ENCODE measurements at regions not wholly inside any gene's neighbourhood (a gene's known extent, or its start where the extent isn't known, plus 50 kb on each side); places are given as distances from the start of the nearest gene placed in this dataset.

DNA sequence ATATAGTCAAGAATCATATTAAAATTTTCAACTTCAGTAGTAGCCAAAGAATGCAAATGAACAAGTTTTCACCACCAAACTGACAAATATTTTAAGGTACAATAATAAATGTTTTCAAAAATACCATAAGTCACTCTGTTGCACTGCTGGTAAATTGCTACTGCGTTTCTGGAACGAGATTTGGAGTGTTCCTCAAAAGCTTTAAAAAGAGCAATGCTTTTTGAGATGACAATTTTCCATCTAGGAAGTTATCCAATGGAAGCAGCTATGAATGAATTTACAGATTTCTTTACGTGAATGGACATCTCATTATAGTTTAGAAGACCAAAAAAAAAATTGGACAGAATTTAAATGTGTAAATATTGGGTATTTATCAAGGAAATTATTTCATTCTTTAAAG, 173.2 kb upstream of the OR13F1 start:
- Histone ChIP-seq H3K27me3 (replicated peaks in 2 of 5; ENCODE audit: control insufficient read depth in 4 of 5, insufficient read depth in 5 of 5, low read length in 4 of 5) (no peaks in the 10 kb centered on the region), H3K4me3 (ENCODE audit: control insufficient read depth in 1 of 7, extremely low read depth in 1 of 7, insufficient read depth in 4 of 7, low read depth in 2 of 7, low read length in 6 of 7) (no peak overlapping the region), H3K9me3 (ENCODE audit: control extremely low read depth in 1 of 5, control insufficient read depth in 4 of 5, insufficient read depth in 2 of 5, low read depth in 1 of 5, low read length in 4 of 5) (peaks cover 0 to 2% (median 0%) of the 10 kb centered on the region in 5 experiments), H3K4me1 (ENCODE audit: control extremely low read depth in 1 of 4, control insufficient read depth in 4 of 4, insufficient read depth in 4 of 4, low read length in 3 of 4) (no peaks in the 10 kb centered on the region), H3K36me3 (ENCODE audit: control insufficient read depth in 4 of 4, insufficient read depth in 4 of 4, low read length in 3 of 4) (no peaks in the 10 kb centered on the region), H3K27ac (ENCODE audit: insufficient read depth in 1 of 2, low read depth in 1 of 2, low read length in 2 of 2, poor library complexity in 1 of 2, severe bottlenecking in 2 of 2) (no peak overlapping the region)
- WGBS (ENCODE audit: insufficient coverage) = 97% methylated on average over 3 of the region's 3 CpGs
- ChIA-PET CTCF (no interaction called here), POLR2A (no interaction called here)
- DNase-seq = no peak

DNA sequence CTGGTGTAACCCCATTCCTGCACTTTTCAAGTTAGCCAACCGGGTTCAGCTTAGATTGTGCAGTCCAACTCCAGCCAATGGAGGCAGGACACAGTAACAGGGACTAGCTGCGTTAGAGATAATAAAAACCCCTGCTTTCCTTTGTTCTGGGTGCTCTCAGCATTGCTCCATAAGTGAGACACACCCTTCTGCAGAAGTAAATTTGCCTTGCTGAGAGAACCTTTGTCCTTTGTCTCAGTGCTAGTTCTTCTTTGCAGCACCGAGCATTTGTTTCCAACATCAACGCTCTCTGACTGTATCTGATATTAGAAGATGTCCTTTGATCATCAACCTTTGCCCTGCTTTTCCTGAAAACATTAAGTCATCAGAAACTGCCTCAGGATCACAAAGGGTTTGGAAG, 169.5 kb upstream of the OR13F1 start:
- H3K27me3 ChIP-seq (replicated peaks in 2 of 5; ENCODE audit: control insufficient read depth in 4 of 5, insufficient read depth in 5 of 5, low read length in 4 of 5) = no peaks in the 10 kb centered on the region
- H3K27ac ChIP-seq (ENCODE audit: insufficient read depth in 1 of 2, low read depth in 1 of 2, low read length in 2 of 2, poor library complexity in 1 of 2, severe bottlenecking in 2 of 2) = no peak overlapping the region
- H3K36me3 ChIP-seq (ENCODE audit: control insufficient read depth in 4 of 4, insufficient read depth in 4 of 4, low read length in 3 of 4) = no peaks in the 10 kb centered on the region
- 96% methylated on average over 4 of the region's 4 CpGs for WGBS (ENCODE audit: insufficient coverage)
- ChIA-PET CTCF (no interaction called here), POLR2A (no interaction called here)
- H3K4me3 ChIP-seq (ENCODE audit: control insufficient read depth in 1 of 7, extremely low read depth in 1 of 7, insufficient read depth in 4 of 7, low read depth in 2 of 7, low read length in 6 of 7) = no peak overlapping the region
- no peaks in the 10 kb centered on the region for H3K4me1 ChIP-seq (ENCODE audit: control extremely low read depth in 1 of 4, control insufficient read depth in 4 of 4, insufficient read depth in 4 of 4, low read length in 3 of 4)
- DNase-seq = no peak
- peaks cover 0 to 3% (median 0%) of the 10 kb centered on the region in 5 experiments for H3K9me3 ChIP-seq (ENCODE audit: control extremely low read depth in 1 of 5, control insufficient read depth in 4 of 5, insufficient read depth in 2 of 5, low read depth in 1 of 5, low read length in 4 of 5)

DNA sequence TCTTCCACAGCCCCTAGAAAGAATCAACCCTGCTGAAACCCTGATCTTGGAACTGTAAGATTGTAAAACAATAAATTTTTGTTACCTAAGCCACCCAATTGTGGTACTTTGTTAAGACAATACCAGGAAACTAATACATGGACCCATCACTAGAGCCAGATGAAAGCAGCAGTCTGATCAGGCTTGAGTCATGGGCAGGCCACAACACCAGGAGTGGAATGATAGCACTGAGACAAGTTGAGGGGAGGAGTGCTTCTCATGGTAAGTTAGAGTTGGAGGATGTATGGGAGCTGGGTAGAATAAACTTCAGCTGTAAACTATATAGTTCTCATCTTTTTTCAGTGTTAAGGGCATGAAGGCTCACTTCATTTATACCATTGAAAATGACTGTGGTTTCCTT, 164.4 kb upstream of the OR13F1 start:
- ChIA-PET POLR2A (no interaction called here), CTCF (no interaction called here)
- Histone ChIP-seq H3K36me3 (ENCODE audit: control insufficient read depth in 4 of 4, insufficient read depth in 4 of 4, low read length in 3 of 4) (no peaks in the 10 kb centered on the region), H3K4me3 (ENCODE audit: control insufficient read depth in 1 of 7, extremely low read depth in 1 of 7, insufficient read depth in 4 of 7, low read depth in 2 of 7, low read length in 6 of 7) (no peak overlapping the region), H3K27me3 (replicated peaks in 2 of 5; ENCODE audit: control insufficient read depth in 4 of 5, insufficient read depth in 5 of 5, low read length in 4 of 5) (no peaks in the 10 kb centered on the region), H3K9me3 (ENCODE audit: control extremely low read depth in 1 of 5, control insufficient read depth in 4 of 5, insufficient read depth in 2 of 5, low read depth in 1 of 5, low read length in 4 of 5) (peaks cover 0 to 3% (median 0%) of the 10 kb centered on the region in 5 experiments), H3K4me1 (ENCODE audit: control extremely low read depth in 1 of 4, control insufficient read depth in 4 of 4, insufficient read depth in 4 of 4, low read length in 3 of 4) (no peaks in the 10 kb centered on the region), H3K27ac (ENCODE audit: insufficient read depth in 1 of 2, low read depth in 1 of 2, low read length in 2 of 2, poor library complexity in 1 of 2, severe bottlenecking in 2 of 2) (no peak overlapping the region)
- DNase-seq = no peak

DNA sequence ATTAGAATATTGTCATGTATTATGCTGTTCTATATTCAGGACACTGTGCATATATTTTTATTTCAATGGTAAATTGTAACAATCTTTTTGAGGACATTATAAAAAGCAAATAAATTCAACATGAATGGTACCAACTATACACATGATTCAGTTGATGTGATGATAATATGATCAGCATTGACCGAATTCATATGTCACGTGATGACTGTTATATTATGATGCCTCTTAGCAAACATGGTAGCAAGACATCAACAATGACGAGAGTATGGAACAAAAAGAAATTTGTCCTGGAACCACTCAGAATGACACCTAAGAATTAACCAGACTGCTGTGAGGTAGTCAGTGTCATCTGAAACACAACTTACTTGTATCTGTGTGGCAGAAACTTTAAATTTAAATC, 161.5 kb upstream of the OR13F1 start:
- no CpG with 5 or more reads among the region's 3 CpGs for WGBS (ENCODE audit: insufficient coverage)
- Histone ChIP-seq H3K27ac (ENCODE audit: insufficient read depth in 1 of 2, low read depth in 1 of 2, low read length in 2 of 2, poor library complexity in 1 of 2, severe bottlenecking in 2 of 2) (no peak overlapping the region), H3K9me3 (ENCODE audit: control extremely low read depth in 1 of 5, control insufficient read depth in 4 of 5, insufficient read depth in 2 of 5, low read depth in 1 of 5, low read length in 4 of 5) (no peaks in the 10 kb centered on the region), H3K4me3 (ENCODE audit: control insufficient read depth in 1 of 7, extremely low read depth in 1 of 7, insufficient read depth in 4 of 7, low read depth in 2 of 7, low read length in 6 of 7) (no peak overlapping the region), H3K27me3 (replicated peaks in 2 of 5; ENCODE audit: control insufficient read depth in 4 of 5, insufficient read depth in 5 of 5, low read length in 4 of 5) (no peaks in the 10 kb centered on the region), H3K36me3 (ENCODE audit: control insufficient read depth in 4 of 4, insufficient read depth in 4 of 4, low read length in 3 of 4) (no peaks in the 10 kb centered on the region), H3K4me1 (ENCODE audit: control extremely low read depth in 1 of 4, control insufficient read depth in 4 of 4, insufficient read depth in 4 of 4, low read length in 3 of 4) (no peaks in the 10 kb centered on the region)
- no peak for DNase-seq
- POLR2A ChIA-PET = no interaction called here
- CTCF ChIA-PET = no interaction called here

DNA sequence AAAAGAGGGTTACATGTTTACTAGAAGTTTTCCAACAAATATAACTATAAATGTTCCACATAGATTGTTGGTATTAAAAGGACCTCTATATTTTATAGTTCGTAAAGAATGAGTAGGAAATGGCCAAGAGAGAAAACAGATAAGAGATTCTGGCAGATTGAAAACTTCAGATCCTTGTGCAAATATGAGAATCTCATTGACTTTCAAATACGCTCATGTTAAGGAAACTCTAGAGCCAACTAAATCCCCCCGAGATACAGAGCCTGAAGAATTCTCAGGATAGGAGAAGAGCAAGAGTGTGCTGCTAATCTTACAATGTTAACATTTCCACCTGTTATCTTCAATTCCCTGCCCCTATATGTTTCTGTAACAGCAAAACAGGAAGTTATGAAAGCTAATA, 159.0 kb upstream of the OR13F1 start:
- Histone ChIP-seq H3K4me3 (ENCODE audit: control insufficient read depth in 1 of 7, extremely low read depth in 1 of 7, insufficient read depth in 4 of 7, low read depth in 2 of 7, low read length in 6 of 7) (no peak overlapping the region), H3K9me3 (ENCODE audit: control extremely low read depth in 1 of 5, control insufficient read depth in 4 of 5, insufficient read depth in 2 of 5, low read depth in 1 of 5, low read length in 4 of 5) (no peaks in the 10 kb centered on the region), H3K27me3 (replicated peaks in 2 of 5; ENCODE audit: control insufficient read depth in 4 of 5, insufficient read depth in 5 of 5, low read length in 4 of 5) (no peaks in the 10 kb centered on the region), H3K4me1 (ENCODE audit: control extremely low read depth in 1 of 4, control insufficient read depth in 4 of 4, insufficient read depth in 4 of 4, low read length in 3 of 4) (no peaks in the 10 kb centered on the region), H3K27ac (ENCODE audit: insufficient read depth in 1 of 2, low read depth in 1 of 2, low read length in 2 of 2, poor library complexity in 1 of 2, severe bottlenecking in 2 of 2) (no peak overlapping the region), H3K36me3 (ENCODE audit: control insufficient read depth in 4 of 4, insufficient read depth in 4 of 4, low read length in 3 of 4) (no peaks in the 10 kb centered on the region)
- DNase-seq = no peak
- CTCF ChIA-PET = no interaction called here
- POLR2A ChIA-PET = no interaction called here
- 100% methylated on average over 1 of the region's 3 CpGs for WGBS (ENCODE audit: insufficient coverage)

DNA sequence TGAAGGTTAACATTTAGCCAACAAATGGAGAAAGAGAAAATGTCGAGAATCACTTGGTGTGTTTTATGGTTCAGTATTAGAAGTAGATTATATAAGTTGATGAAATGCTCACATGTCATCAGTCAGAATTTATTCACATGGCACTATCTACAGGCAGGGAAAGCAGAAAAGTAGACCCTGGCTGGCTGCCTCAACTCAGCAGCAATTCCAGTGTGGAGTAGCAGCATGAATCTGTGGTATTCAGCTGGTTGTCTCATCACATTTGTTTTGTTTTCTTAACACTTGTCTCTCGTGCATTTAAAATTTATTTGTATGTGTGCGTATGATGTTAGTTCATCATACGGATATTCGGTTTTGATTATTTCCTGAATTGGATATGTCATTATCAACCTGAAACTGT, 153.5 kb upstream of the OR13F1 start:
- H3K9me3 ChIP-seq (ENCODE audit: control extremely low read depth in 1 of 5, control insufficient read depth in 4 of 5, insufficient read depth in 2 of 5, low read depth in 1 of 5, low read length in 4 of 5) = no peaks in the 10 kb centered on the region
- no peak for DNase-seq
- ChIA-PET CTCF (no interaction called here), POLR2A (no interaction called here)
- WGBS (ENCODE audit: insufficient coverage) = 100% methylated on average over 2 of the region's 5 CpGs
- no peak overlapping the region for H3K4me3 ChIP-seq (ENCODE audit: control insufficient read depth in 1 of 7, extremely low read depth in 1 of 7, insufficient read depth in 4 of 7, low read depth in 2 of 7, low read length in 6 of 7)
- no peaks in the 10 kb centered on the region for H3K36me3 ChIP-seq (ENCODE audit: control insufficient read depth in 4 of 4, insufficient read depth in 4 of 4, low read length in 3 of 4)
- no peak overlapping the region for H3K27ac ChIP-seq (ENCODE audit: insufficient read depth in 1 of 2, low read depth in 1 of 2, low read length in 2 of 2, poor library complexity in 1 of 2, severe bottlenecking in 2 of 2)
- H3K27me3 ChIP-seq (replicated peaks in 2 of 5; ENCODE audit: control insufficient read depth in 4 of 5, insufficient read depth in 5 of 5, low read length in 4 of 5) = no peaks in the 10 kb centered on the region
- H3K4me1 ChIP-seq (ENCODE audit: control extremely low read depth in 1 of 4, control insufficient read depth in 4 of 4, insufficient read depth in 4 of 4, low read length in 3 of 4) = no peaks in the 10 kb centered on the region

DNA sequence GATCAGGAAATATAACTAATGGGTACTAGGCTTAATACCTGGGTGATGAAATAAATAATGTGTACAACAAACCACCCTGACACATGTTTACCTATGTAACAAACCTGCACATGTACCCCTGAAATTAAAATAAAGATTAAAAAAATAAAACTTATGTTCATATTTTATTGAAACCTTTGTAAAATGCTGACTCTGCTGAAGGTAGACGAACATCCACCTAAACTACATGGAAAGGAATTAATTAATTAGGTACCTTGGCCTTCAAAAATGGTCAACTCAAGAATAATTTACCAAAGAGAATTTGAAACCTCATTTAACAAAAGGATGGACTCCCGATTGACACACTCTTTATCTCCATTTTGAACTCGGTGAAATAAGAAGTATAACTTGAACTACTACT, 152.3 kb upstream of the OR13F1 start:
- CTCF ChIA-PET = no interaction called here
- POLR2A ChIA-PET = no interaction called here
- WGBS (ENCODE audit: insufficient coverage) = 90% methylated on average over 2 of the region's 3 CpGs

DNA sequence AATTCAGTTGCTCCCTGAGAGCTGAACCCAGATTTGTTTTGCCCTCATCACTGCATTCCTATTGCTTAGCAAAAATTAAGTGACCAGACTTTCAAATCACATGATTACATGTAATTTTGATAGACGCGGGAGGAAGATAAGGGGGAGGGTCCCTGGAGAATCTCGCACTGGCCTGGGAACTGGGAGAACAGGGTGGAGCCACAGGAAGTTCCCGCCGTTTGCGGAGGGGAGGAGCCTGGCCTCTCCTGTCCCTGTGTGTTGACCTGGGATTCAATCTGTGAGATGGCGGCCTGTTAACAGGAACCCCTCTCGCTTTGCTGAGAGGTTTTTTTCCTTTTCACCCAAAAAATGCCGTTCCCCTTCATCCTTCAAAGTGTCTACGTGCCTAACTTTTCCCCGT, 142.9 kb upstream of the OR13F1 start:
- ChIA-PET CTCF (interaction anchor here (1.3 kb wide), 1 partner anchor 25 kb away, joined by 3 read pairs; no protein-coding TSS in a partner anchor), POLR2A (no interaction called here)
- WGBS (ENCODE audit: insufficient coverage) = 96% methylated on average over 10 of the region's 11 CpGs

More for the DNA sequence above, 152.3 kb upstream of the OR13F1 start:
- no peaks in the 10 kb centered on the region for H3K27me3 ChIP-seq (replicated peaks in 2 of 5; ENCODE audit: control insufficient read depth in 4 of 5, insufficient read depth in 5 of 5, low read length in 4 of 5)
- H3K4me3 ChIP-seq (ENCODE audit: control insufficient read depth in 1 of 7, extremely low read depth in 1 of 7, insufficient read depth in 4 of 7, low read depth in 2 of 7, low read length in 6 of 7) = no peak overlapping the region
- H3K36me3 ChIP-seq (ENCODE audit: control insufficient read depth in 4 of 4, insufficient read depth in 4 of 4, low read length in 3 of 4) = no peaks in the 10 kb centered on the region
- no peak for DNase-seq
- no peaks in the 10 kb centered on the region for H3K4me1 ChIP-seq (ENCODE audit: control extremely low read depth in 1 of 4, control insufficient read depth in 4 of 4, insufficient read depth in 4 of 4, low read length in 3 of 4)
- H3K9me3 ChIP-seq (ENCODE audit: control extremely low read depth in 1 of 5, control insufficient read depth in 4 of 5, insufficient read depth in 2 of 5, low read depth in 1 of 5, low read length in 4 of 5) = no peaks in the 10 kb centered on the region
- no peak overlapping the region for H3K27ac ChIP-seq (ENCODE audit: insufficient read depth in 1 of 2, low read depth in 1 of 2, low read length in 2 of 2, poor library complexity in 1 of 2, severe bottlenecking in 2 of 2)

More for the DNA sequence above, 142.9 kb upstream of the OR13F1 start:
- Histone ChIP-seq H3K9me3 (ENCODE audit: control extremely low read depth in 1 of 5, control insufficient read depth in 4 of 5, insufficient read depth in 2 of 5, low read depth in 1 of 5, low read length in 4 of 5) (peaks cover 0 to 4% (median 0%) of the 10 kb centered on the region in 5 experiments), H3K27me3 (replicated peaks in 2 of 5; ENCODE audit: control insufficient read depth in 4 of 5, insufficient read depth in 5 of 5, low read length in 4 of 5) (no peaks in the 10 kb centered on the region), H3K36me3 (ENCODE audit: control insufficient read depth in 4 of 4, insufficient read depth in 4 of 4, low read length in 3 of 4) (no peaks in the 10 kb centered on the region), H3K27ac (ENCODE audit: insufficient read depth in 1 of 2, low read depth in 1 of 2, low read length in 2 of 2, poor library complexity in 1 of 2, severe bottlenecking in 2 of 2) (no peak overlapping the region), H3K4me1 (ENCODE audit: control extremely low read depth in 1 of 4, control insufficient read depth in 4 of 4, insufficient read depth in 4 of 4, low read length in 3 of 4) (no peaks in the 10 kb centered on the region), H3K4me3 (ENCODE audit: control insufficient read depth in 1 of 7, extremely low read depth in 1 of 7, insufficient read depth in 4 of 7, low read depth in 2 of 7, low read length in 6 of 7) (no peak overlapping the region)
- no peak for DNase-seq
